ENCODE measurements at regions not wholly inside any gene's neighbourhood (a gene's known extent, or its start where the extent isn't known, plus 50 kb on each side); places are given as distances from the start of the nearest gene placed in this dataset.
A peak's percentile ranks its signal among the peaks of the same experiment; 100 is the strongest.

DNA sequence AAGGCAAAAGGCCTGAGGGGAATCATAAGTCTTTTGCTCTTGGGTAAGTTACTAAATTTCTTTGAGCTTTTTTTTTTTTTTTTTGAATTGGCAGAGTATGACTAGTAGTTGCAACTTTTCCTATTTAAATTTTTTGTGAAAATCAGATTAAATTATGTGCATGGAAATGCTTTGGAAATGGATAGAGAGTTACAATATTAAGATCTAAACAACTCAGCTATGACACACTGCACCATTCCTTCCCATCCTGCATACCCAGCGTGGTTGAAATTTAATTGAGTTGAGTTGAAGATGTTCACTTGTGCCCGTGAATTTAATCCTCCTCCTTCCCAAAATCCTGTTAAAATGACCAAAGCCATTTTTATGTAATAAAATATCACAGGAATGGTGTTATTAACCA lies 296.4 kb downstream of the ACTL7B start:
- H3K4me1 Mint-ChIP-seq (ENCODE audit: low read depth, unreplicated experiment), result no peaks in the 10 kb centered on the region
- BruUV-seq (replicated peaks), result no TSS peak
- CTCF ChIA-PET, result no interaction called here

GRCh38 chr9:108554831-108555230 lies 301.0 kb downstream of the ACTL7B start:
- no peak overlapping the region for H3K27ac Mint-ChIP-seq (ENCODE audit: unreplicated experiment)
- intact Hi-C loops (cut with micrococcal nuclease; ENCODE audit: unreplicated experiment), result loop anchor here (5.0 to 10.0 kb wide), 2 partner anchors 80 to 138 kb away; no protein-coding TSS in a partner anchor
- no TSS peak for BruUV-seq (replicated peaks)
- peaks cover 30% of the 10 kb centered on the region for H3K4me1 Mint-ChIP-seq (ENCODE audit: low read depth, unreplicated experiment)
- no peak for DNase-seq
- no peaks in the 10 kb centered on the region for H3K27me3 Mint-ChIP-seq (ENCODE audit: unreplicated experiment)
- CTCF ChIA-PET, result no interaction called here
- peaks cover 9% of the 10 kb centered on the region for H3K36me3 Mint-ChIP-seq (ENCODE audit: insufficient read depth, unreplicated experiment)
- no peaks in the 10 kb centered on the region for H3K9me3 Mint-ChIP-seq (ENCODE audit: low read depth, unreplicated experiment)
- no peak overlapping the region for H3K4me3 Mint-ChIP-seq (ENCODE audit: low read depth, unreplicated experiment)
- TF ChIP-seq CTCF (IDR thresholded peaks at IDR 0.05; ENCODE audit: unreplicated experiment), result no peak

More for the DNA sequence above, 296.4 kb downstream of the ACTL7B start:
- intact Hi-C loops (cut with micrococcal nuclease; ENCODE audit: unreplicated experiment), result loop anchor here (10.0 kb wide), 1 partner anchor 85 kb away; no protein-coding TSS in a partner anchor
- no peak for TF ChIP-seq CTCF (IDR thresholded peaks at IDR 0.05; ENCODE audit: unreplicated experiment)
- no peaks in the 10 kb centered on the region for H3K27me3 Mint-ChIP-seq (ENCODE audit: unreplicated experiment)
- no peak overlapping the region for H3K27ac Mint-ChIP-seq (ENCODE audit: unreplicated experiment)
- no peak overlapping the region for H3K4me3 Mint-ChIP-seq (ENCODE audit: low read depth, unreplicated experiment)
- H3K36me3 Mint-ChIP-seq (ENCODE audit: insufficient read depth, unreplicated experiment), result no peaks in the 10 kb centered on the region
- DNase-seq, result no peak
- H3K9me3 Mint-ChIP-seq (ENCODE audit: low read depth, unreplicated experiment), result no peaks in the 10 kb centered on the region

GRCh38 chr9:108553111-108553635 lies 302.6 kb downstream of the ACTL7B start:
- peak overlapping the region; percentile 37 for H3K4me3 Mint-ChIP-seq (ENCODE audit: low read depth, unreplicated experiment)
- intact Hi-C loops (cut with micrococcal nuclease; ENCODE audit: unreplicated experiment), result loop anchor here (5.0 to 10.0 kb wide), 2 partner anchors 78 to 136 kb away; no protein-coding TSS in a partner anchor
- H3K27ac Mint-ChIP-seq (ENCODE audit: unreplicated experiment), result peak overlapping the region; percentile 94
- H3K27me3 Mint-ChIP-seq (ENCODE audit: unreplicated experiment), result no peaks in the 10 kb centered on the region
- no peaks in the 10 kb centered on the region for H3K9me3 Mint-ChIP-seq (ENCODE audit: low read depth, unreplicated experiment)
- no peak for DNase-seq
- TF ChIP-seq CTCF (IDR thresholded peaks at IDR 0.05; ENCODE audit: unreplicated experiment), result no peak
- H3K4me1 Mint-ChIP-seq (ENCODE audit: low read depth, unreplicated experiment), result peaks cover 39% of the 10 kb centered on the region
- H3K36me3 Mint-ChIP-seq (ENCODE audit: insufficient read depth, unreplicated experiment), result peaks cover 9% of the 10 kb centered on the region
- no TSS peak for BruUV-seq (replicated peaks)
- CTCF ChIA-PET, result interaction anchor here (0.6 to 0.7 kb wide), 2 partner anchors 10 to 13 kb away, joined by 3 read pairs; no protein-coding TSS in a partner anchor

GRCh38 chr9:108552459-108553040 lies 303.2 kb downstream of the ACTL7B start:
- CTCF ChIA-PET, result interaction anchor here (0.6 to 0.9 kb wide), 3 partner anchors 11 to 22 kb away, joined by 3 to 4 read pairs (median 3); no protein-coding TSS in a partner anchor
- peaks cover 39% of the 10 kb centered on the region for H3K4me1 Mint-ChIP-seq (ENCODE audit: low read depth, unreplicated experiment)
- no peaks in the 10 kb centered on the region for H3K9me3 Mint-ChIP-seq (ENCODE audit: low read depth, unreplicated experiment)
- intact Hi-C loops (cut with micrococcal nuclease; ENCODE audit: unreplicated experiment), result loop anchor here (5.0 to 10.0 kb wide), 2 partner anchors 78 to 135 kb away; no protein-coding TSS in a partner anchor
- peaks cover 9% of the 10 kb centered on the region for H3K36me3 Mint-ChIP-seq (ENCODE audit: insufficient read depth, unreplicated experiment)
- TF ChIP-seq CTCF (IDR thresholded peaks at IDR 0.05; ENCODE audit: unreplicated experiment), result no peak
- peak overlapping the region; percentile 37 for H3K4me3 Mint-ChIP-seq (ENCODE audit: low read depth, unreplicated experiment)
- peak overlapping the region; percentile 94 for H3K27ac Mint-ChIP-seq (ENCODE audit: unreplicated experiment)
- H3K27me3 Mint-ChIP-seq (ENCODE audit: unreplicated experiment), result no peaks in the 10 kb centered on the region
- DNase-seq, result peak; percentile 57
- BruUV-seq (replicated peaks), result no TSS peak
